ENCODE measurements at regions not wholly inside any gene's neighbourhood (a gene's known extent, or its start where the extent isn't known, plus 50 kb on each side); places are given as distances from the start of the nearest gene placed in this dataset.

DNA sequence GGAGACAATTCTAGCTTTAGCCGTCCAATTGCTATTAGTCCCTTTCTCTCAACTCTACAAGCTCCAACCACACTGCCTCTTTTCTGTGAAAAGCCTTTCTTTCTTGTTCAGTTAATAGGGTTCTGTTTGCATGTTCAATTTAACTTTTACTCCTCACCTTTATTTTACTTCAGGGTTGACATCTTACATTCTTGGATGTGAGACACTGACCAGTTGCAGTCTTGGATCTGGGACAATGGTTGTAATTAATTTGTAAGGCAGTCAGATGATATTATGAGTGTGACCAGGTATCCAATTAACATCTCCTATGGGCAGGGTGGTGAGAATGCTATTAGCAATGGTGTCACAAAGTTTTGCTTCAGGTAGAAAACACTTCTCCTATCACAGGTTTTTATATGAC lies 774.5 kb downstream of the TLR4 start:
- TF ChIP-seq POLR2A (IDR thresholded peaks at IDR 0.05): no peak
- TF ChIP-seq, protein P1, sequence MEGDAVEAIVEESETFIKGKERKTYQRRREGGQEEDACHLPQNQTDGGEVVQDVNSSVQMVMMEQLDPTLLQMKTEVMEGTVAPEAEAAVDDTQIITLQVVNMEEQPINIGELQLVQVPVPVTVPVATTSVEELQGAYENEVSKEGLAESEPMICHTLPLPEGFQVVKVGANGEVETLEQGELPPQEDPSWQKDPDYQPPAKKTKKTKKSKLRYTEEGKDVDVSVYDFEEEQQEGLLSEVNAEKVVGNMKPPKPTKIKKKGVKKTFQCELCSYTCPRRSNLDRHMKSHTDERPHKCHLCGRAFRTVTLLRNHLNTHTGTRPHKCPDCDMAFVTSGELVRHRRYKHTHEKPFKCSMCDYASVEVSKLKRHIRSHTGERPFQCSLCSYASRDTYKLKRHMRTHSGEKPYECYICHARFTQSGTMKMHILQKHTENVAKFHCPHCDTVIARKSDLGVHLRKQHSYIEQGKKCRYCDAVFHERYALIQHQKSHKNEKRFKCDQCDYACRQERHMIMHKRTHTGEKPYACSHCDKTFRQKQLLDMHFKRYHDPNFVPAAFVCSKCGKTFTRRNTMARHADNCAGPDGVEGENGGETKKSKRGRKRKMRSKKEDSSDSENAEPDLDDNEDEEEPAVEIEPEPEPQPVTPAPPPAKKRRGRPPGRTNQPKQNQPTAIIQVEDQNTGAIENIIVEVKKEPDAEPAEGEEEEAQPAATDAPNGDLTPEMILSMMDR (IDR thresholded peaks at IDR 0.05): no peak
